ENCODE measurements at regions not wholly inside any gene's neighbourhood (a gene's known extent, or its start where the extent isn't known, plus 50 kb on each side); places are given as distances from the start of the nearest gene placed in this dataset.

- no peak for DNase-seq (ENCODE audit: low read depth in 6 of 9, low spot score in 9 of 9)
- no peaks in the 10 kb centered on the region for H3K36me3 ChIP-seq (ENCODE audit: control insufficient read depth in 2 of 2, insufficient read depth in 2 of 2, low read length in 1 of 2)
- no peak overlapping the region for H3K27ac ChIP-seq (ENCODE audit: low read depth in 1 of 2, low read length in 1 of 2)
- no peaks in the 10 kb centered on the region for H3K27me3 ChIP-seq (ENCODE audit: control insufficient read depth in 2 of 2, insufficient read depth in 1 of 2, low read length in 1 of 2)
- no peak overlapping the region for H3K4me3 ChIP-seq (ENCODE audit: low read length in 2 of 2)
- H3K9me3 ChIP-seq (ENCODE audit: control insufficient read depth in 2 of 2, insufficient read depth in 1 of 2, low read length in 1 of 2), result no peaks in the 10 kb centered on the region
- H3K4me1 ChIP-seq (ENCODE audit: control insufficient read depth in 2 of 2, insufficient read depth in 2 of 2, low read length in 2 of 2), result no peaks in the 10 kb centered on the region
These were observed 474.8 kb downstream of the ZNF674 start for GRCh38 chrX:46070421-46070820.

GRCh38 chrX:46059316-46059715, 485.9 kb downstream of the ZNF674 start:
- H3K4me3 ChIP-seq (ENCODE audit: low read length in 2 of 2), result no peak overlapping the region
- no peaks in the 10 kb centered on the region for H3K36me3 ChIP-seq (ENCODE audit: control insufficient read depth in 2 of 2, insufficient read depth in 2 of 2, low read length in 1 of 2)
- no peaks in the 10 kb centered on the region for H3K9me3 ChIP-seq (ENCODE audit: control insufficient read depth in 2 of 2, insufficient read depth in 1 of 2, low read length in 1 of 2)
- no peaks in the 10 kb centered on the region for H3K4me1 ChIP-seq (ENCODE audit: control insufficient read depth in 2 of 2, insufficient read depth in 2 of 2, low read length in 2 of 2)
- WGBS, result 97% methylated on average over 17 of the region's 17 CpGs
- H3K27me3 ChIP-seq (ENCODE audit: control insufficient read depth in 2 of 2, insufficient read depth in 1 of 2, low read length in 1 of 2), result no peaks in the 10 kb centered on the region
- DNase-seq (ENCODE audit: low read depth in 6 of 9, low spot score in 9 of 9), result no peak
- no peak overlapping the region for H3K27ac ChIP-seq (ENCODE audit: low read depth in 1 of 2, low read length in 1 of 2)

GRCh38 chrX:46044486-46044885, 500.7 kb downstream of the ZNF674 start:
- H3K9me3 ChIP-seq (ENCODE audit: control insufficient read depth in 2 of 2, insufficient read depth in 1 of 2, low read length in 1 of 2), result no peaks in the 10 kb centered on the region
- H3K4me1 ChIP-seq (ENCODE audit: control insufficient read depth in 2 of 2, insufficient read depth in 2 of 2, low read length in 2 of 2), result no peaks in the 10 kb centered on the region
- no peaks in the 10 kb centered on the region for H3K36me3 ChIP-seq (ENCODE audit: control insufficient read depth in 2 of 2, insufficient read depth in 2 of 2, low read length in 1 of 2)
- no peaks in the 10 kb centered on the region for H3K27me3 ChIP-seq (ENCODE audit: control insufficient read depth in 2 of 2, insufficient read depth in 1 of 2, low read length in 1 of 2)
- no peak overlapping the region for H3K27ac ChIP-seq (ENCODE audit: low read depth in 1 of 2, low read length in 1 of 2)
- DNase-seq (ENCODE audit: low read depth in 6 of 9, low spot score in 9 of 9), result no peak
- H3K4me3 ChIP-seq (ENCODE audit: low read length in 2 of 2), result no peak overlapping the region

- Histone ChIP-seq H3K4me1 (ENCODE audit: control insufficient read depth in 2 of 2, insufficient read depth in 2 of 2, low read length in 2 of 2) (no peaks in the 10 kb centered on the region), H3K27ac (ENCODE audit: low read depth in 1 of 2, low read length in 1 of 2) (no peak overlapping the region), H3K4me3 (ENCODE audit: low read length in 2 of 2) (no peak overlapping the region), H3K9me3 (ENCODE audit: control insufficient read depth in 2 of 2, insufficient read depth in 1 of 2, low read length in 1 of 2) (no peaks in the 10 kb centered on the region), H3K27me3 (ENCODE audit: control insufficient read depth in 2 of 2, insufficient read depth in 1 of 2, low read length in 1 of 2) (no peaks in the 10 kb centered on the region), H3K36me3 (ENCODE audit: control insufficient read depth in 2 of 2, insufficient read depth in 2 of 2, low read length in 1 of 2) (no peaks in the 10 kb centered on the region)
- DNase-seq (ENCODE audit: low read depth in 6 of 9, low spot score in 9 of 9), result no peak
These were observed 505.2 kb downstream of the ZNF674 start for GRCh38 chrX:46040001-46040400.

GRCh38 chrX:46039526-46039925, 505.7 kb downstream of the ZNF674 start:
- DNase-seq (ENCODE audit: low read depth in 6 of 9, low spot score in 9 of 9), result no peak
- Histone ChIP-seq H3K4me1 (ENCODE audit: control insufficient read depth in 2 of 2, insufficient read depth in 2 of 2, low read length in 2 of 2) (no peaks in the 10 kb centered on the region), H3K27me3 (ENCODE audit: control insufficient read depth in 2 of 2, insufficient read depth in 1 of 2, low read length in 1 of 2) (no peaks in the 10 kb centered on the region), H3K36me3 (ENCODE audit: control insufficient read depth in 2 of 2, insufficient read depth in 2 of 2, low read length in 1 of 2) (no peaks in the 10 kb centered on the region), H3K27ac (ENCODE audit: low read depth in 1 of 2, low read length in 1 of 2) (no peak overlapping the region), H3K4me3 (ENCODE audit: low read length in 2 of 2) (no peak overlapping the region), H3K9me3 (ENCODE audit: control insufficient read depth in 2 of 2, insufficient read depth in 1 of 2, low read length in 1 of 2) (no peaks in the 10 kb centered on the region)
- whole genome bisulfite sequencing, result 73% methylated on average over 5 of the region's 5 CpGs

GRCh38 chrX:46036508-46036907, 508.7 kb downstream of the ZNF674 start:
- H3K36me3 ChIP-seq (ENCODE audit: control insufficient read depth in 2 of 2, insufficient read depth in 2 of 2, low read length in 1 of 2), result no peaks in the 10 kb centered on the region
- DNase-seq (ENCODE audit: low read depth in 6 of 9, low spot score in 9 of 9), result no peak
- H3K27me3 ChIP-seq (ENCODE audit: control insufficient read depth in 2 of 2, insufficient read depth in 1 of 2, low read length in 1 of 2), result no peaks in the 10 kb centered on the region
- no peak overlapping the region for H3K4me3 ChIP-seq (ENCODE audit: low read length in 2 of 2)
- no peak overlapping the region for H3K27ac ChIP-seq (ENCODE audit: low read depth in 1 of 2, low read length in 1 of 2)
- H3K9me3 ChIP-seq (ENCODE audit: control insufficient read depth in 2 of 2, insufficient read depth in 1 of 2, low read length in 1 of 2), result no peaks in the 10 kb centered on the region
- 98% methylated on average over 1 of the region's 1 CpG for WGBS
- H3K4me1 ChIP-seq (ENCODE audit: control insufficient read depth in 2 of 2, insufficient read depth in 2 of 2, low read length in 2 of 2), result no peaks in the 10 kb centered on the region

- Histone ChIP-seq H3K27me3 (ENCODE audit: control insufficient read depth in 2 of 2, insufficient read depth in 1 of 2, low read length in 1 of 2) (no peaks in the 10 kb centered on the region), H3K4me3 (ENCODE audit: low read length in 2 of 2) (no peak overlapping the region), H3K9me3 (ENCODE audit: control insufficient read depth in 2 of 2, insufficient read depth in 1 of 2, low read length in 1 of 2) (no peaks in the 10 kb centered on the region), H3K27ac (ENCODE audit: low read depth in 1 of 2, low read length in 1 of 2) (no peak overlapping the region), H3K36me3 (ENCODE audit: control insufficient read depth in 2 of 2, insufficient read depth in 2 of 2, low read length in 1 of 2) (no peaks in the 10 kb centered on the region), H3K4me1 (ENCODE audit: control insufficient read depth in 2 of 2, insufficient read depth in 2 of 2, low read length in 2 of 2) (no peaks in the 10 kb centered on the region)
- no peak for DNase-seq (ENCODE audit: low read depth in 6 of 9, low spot score in 9 of 9)
These were observed 510.4 kb downstream of the ZNF674 start for GRCh38 chrX:46034868-46035267.

- Histone ChIP-seq H3K4me1 (ENCODE audit: control insufficient read depth in 2 of 2, insufficient read depth in 2 of 2, low read length in 2 of 2) (no peaks in the 10 kb centered on the region), H3K4me3 (ENCODE audit: low read length in 2 of 2) (no peak overlapping the region), H3K9me3 (ENCODE audit: control insufficient read depth in 2 of 2, insufficient read depth in 1 of 2, low read length in 1 of 2) (no peaks in the 10 kb centered on the region), H3K27me3 (ENCODE audit: control insufficient read depth in 2 of 2, insufficient read depth in 1 of 2, low read length in 1 of 2) (no peaks in the 10 kb centered on the region), H3K36me3 (ENCODE audit: control insufficient read depth in 2 of 2, insufficient read depth in 2 of 2, low read length in 1 of 2) (no peaks in the 10 kb centered on the region), H3K27ac (ENCODE audit: low read depth in 1 of 2, low read length in 1 of 2) (no peak overlapping the region)
- DNase-seq (ENCODE audit: low read depth in 6 of 9, low spot score in 9 of 9), result no peak
- 97% methylated on average over 1 of the region's 1 CpG for WGBS
These were observed 515.4 kb downstream of the ZNF674 start for GRCh38 chrX:46029777-46030176.

GRCh38 chrX:46016296-46016695, 528.9 kb downstream of the ZNF674 start:
- Histone ChIP-seq H3K27me3 (ENCODE audit: control insufficient read depth in 2 of 2, insufficient read depth in 1 of 2, low read length in 1 of 2) (no peaks in the 10 kb centered on the region), H3K4me3 (ENCODE audit: low read length in 2 of 2) (no peak overlapping the region), H3K9me3 (ENCODE audit: control insufficient read depth in 2 of 2, insufficient read depth in 1 of 2, low read length in 1 of 2) (no peaks in the 10 kb centered on the region), H3K4me1 (ENCODE audit: control insufficient read depth in 2 of 2, insufficient read depth in 2 of 2, low read length in 2 of 2) (no peaks in the 10 kb centered on the region), H3K36me3 (ENCODE audit: control insufficient read depth in 2 of 2, insufficient read depth in 2 of 2, low read length in 1 of 2) (no peaks in the 10 kb centered on the region), H3K27ac (ENCODE audit: low read depth in 1 of 2, low read length in 1 of 2) (no peak overlapping the region)
- no peak for DNase-seq (ENCODE audit: low read depth in 6 of 9, low spot score in 9 of 9)
- WGBS, result 96% methylated on average over 18 of the region's 18 CpGs

GRCh38 chrX:46015653-46016052, 529.6 kb downstream of the ZNF674 start:
- Histone ChIP-seq H3K9me3 (ENCODE audit: control insufficient read depth in 2 of 2, insufficient read depth in 1 of 2, low read length in 1 of 2) (no peaks in the 10 kb centered on the region), H3K36me3 (ENCODE audit: control insufficient read depth in 2 of 2, insufficient read depth in 2 of 2, low read length in 1 of 2) (no peaks in the 10 kb centered on the region), H3K4me1 (ENCODE audit: control insufficient read depth in 2 of 2, insufficient read depth in 2 of 2, low read length in 2 of 2) (no peaks in the 10 kb centered on the region), H3K4me3 (ENCODE audit: low read length in 2 of 2) (no peak overlapping the region), H3K27ac (ENCODE audit: low read depth in 1 of 2, low read length in 1 of 2) (no peak overlapping the region), H3K27me3 (ENCODE audit: control insufficient read depth in 2 of 2, insufficient read depth in 1 of 2, low read length in 1 of 2) (no peaks in the 10 kb centered on the region)
- DNase-seq (ENCODE audit: low read depth in 6 of 9, low spot score in 9 of 9), result no peak
- 94% methylated on average over 2 of the region's 2 CpGs for WGBS

All from thymus (tissue), 11 donors.